Keratinocyte (primary cell): ENCODE measurements at regions not wholly inside any gene's neighbourhood (a gene's known extent, or its start where the extent isn't known, plus 50 kb on each side); places are given as distances from the start of the nearest gene placed in this dataset.
A peak's percentile ranks its signal among the peaks of the same experiment; 100 is the strongest.

Experiments
- DNase-seq: peaks from one replicate; pipeline ENCODE4 v3.0.0-alpha.2; 2011; ENCODE audit warnings: low read depth, missing footprints, low spot score
- FAIRE-seq: peaks from 2 replicates; lab custom pipeline; 2011; peaks lifted over from hg19 to GRCh38; lab: Jason Lieb, UNC
- H2AFZ ChIP-seq: 2 replicates; pipeline ENCODE4 v1.6.0; 2012; ENCODE audit warnings: low read length, control low read depth, inconsistent platforms; ENCODE audit not compliant: control insufficient read depth
- H3K27ac ChIP-seq: 2 replicates; pipeline ENCODE4 v1.5.1; 2011; ENCODE audit warnings: low read length; ENCODE audit not compliant: control insufficient read depth, insufficient read depth
- H3K27me3 ChIP-seq: 3 replicates; pipeline ENCODE4 v1.6.0; 2011; ENCODE audit warnings: low read length; ENCODE audit not compliant: control insufficient read depth, insufficient read depth; ENCODE audit errors: extremely low read depth
- H3K36me3 ChIP-seq, 2 experiments: 2 replicates in 1 of 2; 3 replicates in 1 of 2; pipeline ENCODE4 v1.5.1; 2011; ENCODE audit warnings: low read length in 2 of 2, mild to moderate bottlenecking in 1 of 2; ENCODE audit not compliant: control insufficient read depth in 2 of 2, insufficient read depth in 2 of 2; ENCODE audit errors: extremely low read depth in 1 of 2
- H3K4me1 ChIP-seq: 3 replicates; pipeline ENCODE4 v1.5.1; 2011; ENCODE audit warnings: low read length; ENCODE audit not compliant: control insufficient read depth, insufficient read depth; ENCODE audit errors: extremely low read depth
- H3K4me2 ChIP-seq: 3 replicates; pipeline ENCODE4 v1.6.0; 2011; ENCODE audit warnings: low read depth, low read length; ENCODE audit not compliant: control insufficient read depth, insufficient read depth; ENCODE audit errors: extremely low read depth
- H3K4me3 ChIP-seq, 3 experiments: fragments of 200-600 bp in 1 of 3; sonication (generic) in 1 of 3; 2 replicates in 2 of 3; 3 replicates in 1 of 3; pipeline ENCODE4 v1.5.1; 2011 to 2016; ENCODE audit warnings: low read length in 3 of 3, mild to moderate bottlenecking in 3 of 3, control low read depth in 2 of 3, inconsistent platforms in 1 of 3, low read depth in 1 of 3, mixed read lengths in 1 of 3, mixed run types in 1 of 3, moderate library complexity in 1 of 3; ENCODE audit not compliant: control insufficient read depth in 2 of 3, insufficient read depth in 2 of 3; ENCODE audit errors: extremely low read depth in 1 of 3
- H3K79me2 ChIP-seq: 2 replicates; pipeline ENCODE4 v1.6.0; 2012; ENCODE audit warnings: low read length; ENCODE audit not compliant: control insufficient read depth, insufficient read depth
- H3K9ac ChIP-seq: 3 replicates; pipeline ENCODE4 v1.6.0; 2011; ENCODE audit warnings: low read length; ENCODE audit not compliant: control insufficient read depth, insufficient read depth; ENCODE audit errors: extremely low read depth
- H3K9me1 ChIP-seq: 3 replicates; pipeline ENCODE4 v1.6.0; 2011; ENCODE audit warnings: low read length; ENCODE audit not compliant: control insufficient read depth, insufficient read depth; ENCODE audit errors: extremely low read depth
- H3K9me3 ChIP-seq: 2 replicates; pipeline ENCODE4 v1.5.1; 2012; ENCODE audit warnings: low read depth, low read length; ENCODE audit not compliant: control insufficient read depth
- H4K20me1 ChIP-seq: 3 replicates; pipeline ENCODE4 v1.6.0; 2011; ENCODE audit warnings: low read length; ENCODE audit not compliant: control insufficient read depth, insufficient read depth; ENCODE audit errors: extremely low read depth
- EZH2 ChIP-seq: IDR thresholded peaks from one replicate; pipeline ENCODE4 v1.6.1; 2012; ENCODE audit warnings: inconsistent platforms, mild to moderate bottlenecking, low read length, moderate library complexity
- dilution Hi-C: fragments of 300-500 bp; cut with MboI; formaldehyde crosslinking; loops from one replicate; pipeline ENCODE4 v1.7.0; 2020; ENCODE audit warnings: low sequenced_read_pairs; ENCODE audit not compliant: extremely low pct_ligation_motif_present
- TF ChIP-seq, protein P1 (sequence below), 3 experiments: IDR thresholded peaks in 1 of 3; conservative IDR thresholded peaks in 1 of 3; optimal IDR thresholded peaks in 1 of 3; 2 replicates in 2 of 3; 3 replicates in 1 of 3; pipeline versions ENCODE3 to v1.5.1; 2011; ENCODE audit warnings: low read length in 3 of 3, mild to moderate bottlenecking in 3 of 3, moderate library complexity in 2 of 3, control low read depth in 1 of 3, inconsistent platforms in 1 of 3; ENCODE audit not compliant: insufficient read depth in 2 of 3; ENCODE audit errors: extremely low read depth in 1 of 3

DNA sequence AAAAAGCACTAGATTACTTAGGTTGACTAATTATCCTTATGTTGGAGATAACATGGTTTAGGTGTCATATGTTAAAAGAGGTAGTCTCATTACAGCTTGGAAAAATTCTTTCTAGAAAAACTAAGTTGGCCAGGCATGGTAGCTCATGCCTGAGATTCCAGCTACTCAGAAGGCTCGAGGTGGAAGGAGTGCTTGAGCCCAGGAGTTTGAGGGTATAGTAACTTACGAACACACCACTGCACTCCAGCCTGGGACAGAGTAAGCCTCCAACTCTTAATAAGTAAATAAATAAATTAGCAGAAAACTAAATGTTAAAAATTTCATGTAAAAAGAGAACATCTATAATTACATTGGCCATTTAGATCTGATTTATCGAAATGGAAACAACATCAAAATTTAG, 177.2 kb downstream of the NR4A2 start:
- Histone ChIP-seq H2AFZ (no peak overlapping the region), H3K79me2 (no peaks in the 10 kb centered on the region), H3K27ac (no peak overlapping the region), H3K4me1 (no peaks in the 10 kb centered on the region), H3K36me3 (no peaks in the 10 kb centered on the region), H3K9me1 (no peaks in the 10 kb centered on the region), H3K9ac (no peak overlapping the region), H3K4me3 (no peak overlapping the region), H3K9me3 (no peaks in the 10 kb centered on the region), H3K4me2 (no peak overlapping the region), H4K20me1 (no peaks in the 10 kb centered on the region), H3K27me3 (no peaks in the 10 kb centered on the region)
- no peak for DNase-seq
- no peak for TF ChIP-seq EZH2
- TF ChIP-seq, protein P1, sequence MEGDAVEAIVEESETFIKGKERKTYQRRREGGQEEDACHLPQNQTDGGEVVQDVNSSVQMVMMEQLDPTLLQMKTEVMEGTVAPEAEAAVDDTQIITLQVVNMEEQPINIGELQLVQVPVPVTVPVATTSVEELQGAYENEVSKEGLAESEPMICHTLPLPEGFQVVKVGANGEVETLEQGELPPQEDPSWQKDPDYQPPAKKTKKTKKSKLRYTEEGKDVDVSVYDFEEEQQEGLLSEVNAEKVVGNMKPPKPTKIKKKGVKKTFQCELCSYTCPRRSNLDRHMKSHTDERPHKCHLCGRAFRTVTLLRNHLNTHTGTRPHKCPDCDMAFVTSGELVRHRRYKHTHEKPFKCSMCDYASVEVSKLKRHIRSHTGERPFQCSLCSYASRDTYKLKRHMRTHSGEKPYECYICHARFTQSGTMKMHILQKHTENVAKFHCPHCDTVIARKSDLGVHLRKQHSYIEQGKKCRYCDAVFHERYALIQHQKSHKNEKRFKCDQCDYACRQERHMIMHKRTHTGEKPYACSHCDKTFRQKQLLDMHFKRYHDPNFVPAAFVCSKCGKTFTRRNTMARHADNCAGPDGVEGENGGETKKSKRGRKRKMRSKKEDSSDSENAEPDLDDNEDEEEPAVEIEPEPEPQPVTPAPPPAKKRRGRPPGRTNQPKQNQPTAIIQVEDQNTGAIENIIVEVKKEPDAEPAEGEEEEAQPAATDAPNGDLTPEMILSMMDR (optimal IDR thresholded peaks at IDR 0.05 in 1 of 3, IDR thresholded peaks at IDR 0.05 in 1 of 3, conservative IDR thresholded peaks at IDR 0.05 in 1 of 3; ENCODE audit: extremely low read depth in 1 of 3, insufficient read depth in 2 of 3, low read length in 3 of 3) = no peak
- dilution Hi-C loops = no loop called here
- FAIRE-seq = no peak

DNA sequence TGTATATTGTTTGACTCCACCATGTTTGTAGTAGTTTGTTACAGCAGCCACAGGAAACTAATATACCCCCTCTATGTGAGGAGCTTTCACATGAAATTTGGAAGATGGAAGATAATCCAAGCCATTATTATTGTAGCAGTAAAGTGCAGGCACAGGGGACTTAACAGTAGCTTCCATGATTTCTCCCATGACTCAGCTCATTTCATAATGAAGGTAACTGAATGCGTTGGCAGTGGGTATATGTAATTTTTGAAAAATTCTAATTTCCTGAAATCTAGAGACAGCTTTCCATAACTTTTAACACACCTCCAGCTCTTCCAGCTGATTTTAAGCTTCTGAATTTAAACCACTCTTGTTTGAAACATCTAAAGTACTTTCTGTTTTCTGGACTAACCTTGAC, 181.2 kb downstream of the NR4A2 start:
- dilution Hi-C loops = no loop called here
- H3K9ac ChIP-seq = no peak overlapping the region
- H3K27me3 ChIP-seq = no peaks in the 10 kb centered on the region
- H4K20me1 ChIP-seq = no peaks in the 10 kb centered on the region
- H3K27ac ChIP-seq = no peak overlapping the region
- H3K9me1 ChIP-seq = no peaks in the 10 kb centered on the region
- no peak for DNase-seq
- no peak overlapping the region for H3K4me2 ChIP-seq
- H3K4me3 ChIP-seq = no peak overlapping the region
- peaks cover 8% of the 10 kb centered on the region for H3K4me1 ChIP-seq
- peak; percentile 9 for FAIRE-seq
- no peak overlapping the region for H2AFZ ChIP-seq
- H3K9me3 ChIP-seq = no peaks in the 10 kb centered on the region
- TF ChIP-seq, protein P1 (optimal IDR thresholded peaks at IDR 0.05 in 1 of 3, IDR thresholded peaks at IDR 0.05 in 1 of 3, conservative IDR thresholded peaks at IDR 0.05 in 1 of 3; ENCODE audit: extremely low read depth in 1 of 3, insufficient read depth in 2 of 3, low read length in 3 of 3) = no peak
- TF ChIP-seq EZH2 = no peak
- no peaks in the 10 kb centered on the region for H3K79me2 ChIP-seq
- no peaks in the 10 kb centered on the region for H3K36me3 ChIP-seq
